ENCODE measurements at regions not wholly inside any gene's neighbourhood (a gene's known extent, or its start where the extent isn't known, plus 50 kb on each side); places are given as distances from the start of the nearest gene placed in this dataset.
"Not testable (repeated sequence)": the region's sequence is repeated elsewhere in the genome, so short reads cannot be mapped to it uniquely, and the experiment has no call there.

GRCh38 chr12:11542599-11542998 lies 106.9 kb upstream of the ETV6 start:
- no peaks in the 10 kb centered on the region for H3K36me3 ChIP-seq (ENCODE audit: insufficient read depth, low read length)
- H3K4me3 ChIP-seq, result no peak overlapping the region
- no peak overlapping the region for H3K27ac ChIP-seq
- H3K9ac ChIP-seq (ENCODE audit: insufficient read length), result no peak overlapping the region
- no peak for TF ChIP-seq FOXP2 (optimal IDR thresholded peaks at IDR 0.05; ENCODE audit: control extremely low read depth, extremely low read length, insufficient read depth)
- no peak for TF ChIP-seq POLR2AphosphoS5 (IDR thresholded peaks at IDR 0.05; ENCODE audit: borderline replicate concordance, low read depth, low read length)
- no peak for TF ChIP-seq EZH2 (IDR thresholded peaks at IDR 0.05)
- no peak for DNase-seq (ENCODE audit: low read depth, low spot score)
- no peaks in the 10 kb centered on the region for H3K9me3 ChIP-seq (ENCODE audit: low read depth, low read length)

GRCh38 chr12:11543457-11544158 lies 105.9 kb upstream of the ETV6 start:
- Histone ChIP-seq H3K36me3 (ENCODE audit: insufficient read depth, low read length) (no peaks in the 10 kb centered on the region), H3K4me3 (no peak overlapping the region), H3K9ac (ENCODE audit: insufficient read length) (no peak overlapping the region), H3K9me3 (ENCODE audit: low read depth, low read length) (no peaks in the 10 kb centered on the region), H3K27ac (no peak overlapping the region)
- TF ChIP-seq FOXP2 (optimal IDR thresholded peaks at IDR 0.05; ENCODE audit: control extremely low read depth, extremely low read length, insufficient read depth) (no peak), EZH2 (IDR thresholded peaks at IDR 0.05) (no peak), POLR2AphosphoS5 (IDR thresholded peaks at IDR 0.05; ENCODE audit: borderline replicate concordance, low read depth, low read length) (no peak)
- DNase-seq (ENCODE audit: low read depth, low spot score), result no peak

DNA sequence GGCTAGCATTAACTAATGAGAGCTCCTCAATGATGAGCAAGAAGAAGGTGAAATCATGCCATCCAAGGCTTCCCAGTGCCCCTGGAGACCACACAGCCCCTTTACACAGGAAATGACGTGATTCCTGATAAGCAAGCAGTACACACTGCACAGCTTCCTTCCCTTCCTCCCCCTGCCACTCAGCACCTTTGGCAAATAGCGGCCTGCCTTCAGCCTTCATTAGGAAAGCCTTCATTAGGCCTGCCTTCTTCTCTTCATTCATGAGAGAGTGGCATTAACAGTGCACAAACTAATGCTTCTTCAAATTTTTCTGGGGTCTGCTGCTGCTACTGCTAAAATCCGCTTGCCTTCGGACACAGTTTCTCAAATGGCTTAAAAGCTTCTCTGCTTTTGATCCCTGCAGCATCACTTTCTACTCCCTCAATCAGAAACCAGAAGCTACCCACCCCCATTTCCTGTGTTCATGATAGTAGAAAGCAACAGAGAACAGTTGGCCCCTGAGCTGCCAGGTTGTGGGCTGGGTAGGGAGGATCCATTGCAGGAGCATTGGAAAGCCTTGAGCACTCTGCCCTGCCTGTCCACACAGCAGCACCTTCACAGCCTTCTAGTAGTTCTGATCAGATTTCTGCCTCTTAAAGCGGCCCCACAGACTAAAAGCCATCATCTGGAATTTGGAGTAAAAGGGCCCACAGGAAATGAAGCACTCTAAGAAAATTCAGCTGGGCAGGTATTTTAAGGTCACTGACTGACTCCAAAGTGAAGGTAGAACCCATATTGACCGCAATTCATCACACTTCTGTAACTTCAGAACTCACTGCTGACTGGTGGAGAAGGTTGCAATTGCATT lies 103.8 kb upstream of the ETV6 start:
- no peak for DNase-seq (ENCODE audit: low read depth, low spot score)
- Histone ChIP-seq H3K9me3 (ENCODE audit: low read depth, low read length) (no peaks in the 10 kb centered on the region), H3K27ac (peak overlapping the region; percentile 65), H3K4me3 (peak overlapping the region; percentile 6; the same call in 1 of the 2 replicates), H3K36me3 (ENCODE audit: insufficient read depth, low read length) (no peaks in the 10 kb centered on the region), H3K9ac (ENCODE audit: insufficient read length) (no peak overlapping the region)
- TF ChIP-seq POLR2AphosphoS5 (IDR thresholded peaks at IDR 0.05; ENCODE audit: borderline replicate concordance, low read depth, low read length), result no peak
- TF ChIP-seq FOXP2 (optimal IDR thresholded peaks at IDR 0.05; ENCODE audit: control extremely low read depth, extremely low read length, insufficient read depth), result peak; percentile 30
- TF ChIP-seq EZH2 (IDR thresholded peaks at IDR 0.05), result no peak

DNA sequence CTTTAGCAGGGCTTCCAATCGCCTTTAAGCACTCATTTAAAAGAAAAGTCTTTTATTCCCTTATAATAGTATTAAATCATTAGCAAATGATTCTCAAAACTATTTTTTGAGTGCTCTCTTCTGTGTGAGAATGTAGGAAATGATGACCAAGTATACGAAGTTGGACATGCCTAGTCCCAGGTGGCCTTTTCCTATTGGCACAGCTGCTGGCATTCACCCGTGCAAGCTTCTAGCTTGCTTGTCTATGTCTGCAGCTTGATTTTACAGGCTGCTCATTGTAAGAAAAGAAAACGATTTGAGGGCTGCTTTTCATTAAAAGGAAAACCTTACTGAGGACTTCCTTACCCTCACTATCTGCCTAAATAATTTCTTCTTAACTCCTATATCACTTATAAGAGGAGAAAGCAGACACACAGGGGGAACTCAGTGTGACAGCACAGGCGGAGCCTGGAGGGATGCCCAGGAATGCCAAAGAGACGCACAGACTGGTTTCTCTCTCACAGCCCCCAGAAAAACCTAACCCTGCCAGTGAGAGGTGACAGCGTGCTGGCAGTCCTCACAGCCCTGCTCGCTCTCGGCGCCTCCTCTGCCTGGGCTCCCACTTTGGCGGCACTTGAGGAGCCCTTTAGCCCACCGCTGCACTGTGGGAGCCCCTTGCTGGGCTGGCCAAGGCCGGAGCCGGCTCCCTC lies 102.7 kb upstream of the ETV6 start:
- DNase-seq (ENCODE audit: low read depth, low spot score); H3K9ac ChIP-seq (ENCODE audit: insufficient read length); H3K4me3 ChIP-seq; H3K36me3 ChIP-seq (ENCODE audit: insufficient read depth, low read length); H3K9me3 ChIP-seq (ENCODE audit: low read depth, low read length): not testable (repeated sequence)
- peak overlapping the region; percentile 65 for H3K27ac ChIP-seq

DNA sequence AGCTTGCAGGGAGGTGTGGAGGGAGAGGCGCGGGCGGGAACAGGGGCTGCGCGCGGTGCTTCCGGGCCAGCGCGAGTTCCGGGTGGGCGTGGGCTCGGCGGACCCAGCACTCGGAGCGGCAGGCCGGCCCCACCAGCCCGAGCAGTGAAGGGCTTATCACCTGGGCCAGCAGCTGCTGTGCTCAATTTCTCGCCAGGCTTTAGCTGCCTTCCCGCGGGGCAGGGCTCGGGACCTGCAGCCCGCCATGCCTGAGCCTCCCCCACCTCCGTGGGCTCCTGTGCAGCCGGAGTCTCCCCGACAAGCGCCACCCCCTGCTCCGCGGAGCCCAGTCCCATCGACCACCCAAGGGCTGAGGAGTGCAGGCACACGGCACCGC lies 102.2 kb upstream of the ETV6 start:
- not testable (repeated sequence) for H3K9me3 ChIP-seq (ENCODE audit: low read depth, low read length); H3K4me3 ChIP-seq; DNase-seq (ENCODE audit: low read depth, low spot score); H3K36me3 ChIP-seq (ENCODE audit: insufficient read depth, low read length); H3K27ac ChIP-seq; H3K9ac ChIP-seq (ENCODE audit: insufficient read length)

GRCh38 chr12:11549119-11549518 lies 100.4 kb upstream of the ETV6 start:
- no peak for TF ChIP-seq POLR2AphosphoS5 (IDR thresholded peaks at IDR 0.05; ENCODE audit: borderline replicate concordance, low read depth, low read length)
- no peak for TF ChIP-seq EZH2 (IDR thresholded peaks at IDR 0.05)
- TF ChIP-seq FOXP2 (optimal IDR thresholded peaks at IDR 0.05; ENCODE audit: control extremely low read depth, extremely low read length, insufficient read depth), result no peak
- no peak overlapping the region for H3K9ac ChIP-seq (ENCODE audit: insufficient read length)
- H3K9me3 ChIP-seq (ENCODE audit: low read depth, low read length), result no peaks in the 10 kb centered on the region
- H3K4me3 ChIP-seq, result no peak overlapping the region
- H3K36me3 ChIP-seq (ENCODE audit: insufficient read depth, low read length), result no peaks in the 10 kb centered on the region
- H3K27ac ChIP-seq, result no peak overlapping the region
- no peak for DNase-seq (ENCODE audit: low read depth, low spot score)

DNA sequence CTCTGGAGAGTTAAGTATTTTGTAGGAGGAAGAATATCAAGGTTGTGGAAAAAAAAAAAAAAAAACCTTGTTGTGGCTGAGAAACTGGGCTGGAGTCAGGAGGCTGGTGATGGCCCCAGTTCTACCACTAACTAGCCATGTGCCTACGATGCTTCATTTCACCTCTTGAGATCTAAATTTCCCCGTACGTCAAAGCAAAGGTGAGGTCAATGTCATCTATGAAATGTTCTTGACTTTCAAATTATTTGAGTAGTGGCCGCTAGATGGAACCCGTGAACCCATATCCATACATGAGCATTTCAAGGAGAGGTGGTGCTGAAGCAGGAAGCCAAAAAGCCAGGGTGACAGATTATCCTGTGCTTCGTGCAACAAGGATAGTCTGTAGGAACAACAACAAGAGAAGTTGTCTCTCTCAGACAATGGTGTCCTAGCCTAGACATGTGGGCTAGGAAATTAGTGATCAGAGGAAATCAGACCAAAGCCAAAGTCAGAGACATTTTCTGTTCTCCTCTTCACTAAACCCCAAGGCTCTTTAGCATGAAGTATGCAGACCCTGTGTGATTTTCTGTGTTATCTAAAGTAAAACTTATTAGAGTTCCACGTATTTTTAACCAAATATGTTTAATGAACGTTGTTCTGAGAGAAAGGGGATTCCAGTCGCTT lies 95.5 kb upstream of the ETV6 start:
- DNase-seq (ENCODE audit: low read depth, low spot score), result peak; percentile 42
- no peak for TF ChIP-seq FOXP2 (optimal IDR thresholded peaks at IDR 0.05; ENCODE audit: control extremely low read depth, extremely low read length, insufficient read depth)
- TF ChIP-seq EZH2 (IDR thresholded peaks at IDR 0.05), result no peak
- no peak for TF ChIP-seq POLR2AphosphoS5 (IDR thresholded peaks at IDR 0.05; ENCODE audit: borderline replicate concordance, low read depth, low read length)
- Histone ChIP-seq H3K4me3 (no peak overlapping the region), H3K36me3 (ENCODE audit: insufficient read depth, low read length) (no peaks in the 10 kb centered on the region), H3K9me3 (ENCODE audit: low read depth, low read length) (no peaks in the 10 kb centered on the region), H3K9ac (ENCODE audit: insufficient read length) (no peak overlapping the region), H3K27ac (no peak overlapping the region)

GRCh38 chr12:11555195-11555594 lies 94.3 kb upstream of the ETV6 start:
- H3K4me3 ChIP-seq, result no peak overlapping the region
- DNase-seq (ENCODE audit: low read depth, low spot score), result no peak
- H3K9me3 ChIP-seq (ENCODE audit: low read depth, low read length), result no peaks in the 10 kb centered on the region
- H3K27ac ChIP-seq, result no peak overlapping the region
- H3K36me3 ChIP-seq (ENCODE audit: insufficient read depth, low read length), result no peaks in the 10 kb centered on the region
- no peak for TF ChIP-seq POLR2AphosphoS5 (IDR thresholded peaks at IDR 0.05; ENCODE audit: borderline replicate concordance, low read depth, low read length)
- no peak for TF ChIP-seq EZH2 (IDR thresholded peaks at IDR 0.05)
- TF ChIP-seq FOXP2 (optimal IDR thresholded peaks at IDR 0.05; ENCODE audit: control extremely low read depth, extremely low read length, insufficient read depth), result no peak
- H3K9ac ChIP-seq (ENCODE audit: insufficient read length), result no peak overlapping the region
